CD14-positive monocyte (primary cell): ENCODE measurements at regions not wholly inside any gene's neighbourhood (a gene's known extent, or its start where the extent isn't known, plus 50 kb on each side); places are given as distances from the start of the nearest gene placed in this dataset.

Source experiments
- DNase-seq, 3 donors: peaks; one replicate each; pipeline ENCODE4 v3.0.0-alpha.2; 2011 to 2022
- H2AFZ ChIP-seq: 2 replicates; pipeline ENCODE4 v1.6.0; 2012; ENCODE audit warnings: mild to moderate bottlenecking, low read depth, low read length, inconsistent platforms; ENCODE audit not compliant: insufficient read depth, poor library complexity, severe bottlenecking
- H3K27ac ChIP-seq, 2 donors: 1 replicate in 1 of 2; 2 replicates in 1 of 2; pipeline ENCODE4 v1.5.1; 2012 to 2013; ENCODE audit warnings: low read length in 2 of 2, control low read depth in 1 of 2, inconsistent platforms in 1 of 2, low read depth in 1 of 2, mild to moderate bottlenecking in 1 of 2
- H3K27me3 ChIP-seq, 2 donors: one replicate each; pipeline versions ENCODE4 v1.6.0 to v1.6.1; 2011 to 2013; ENCODE audit warnings: low read length in 2 of 2; ENCODE audit not compliant: control insufficient read depth in 2 of 2, insufficient read depth in 2 of 2
- H3K36me3 ChIP-seq, 2 donors: replicated peaks in 1 of 2; 1 replicate in 1 of 2; 2 replicates in 1 of 2; pipeline versions ENCODE4 v1.5.1 to v1.6.1; 2012 to 2013; ENCODE audit warnings: low read length in 2 of 2, control low read depth in 1 of 2, inconsistent platforms in 1 of 2, mild to moderate bottlenecking in 1 of 2; ENCODE audit not compliant: insufficient read depth in 2 of 2, control insufficient read depth in 1 of 2
- H3K4me1 ChIP-seq, 2 donors: 1 replicate in 1 of 2; 2 replicates in 1 of 2; pipeline versions ENCODE4 v1.5.1 to v1.6.1; 2012 to 2013; ENCODE audit warnings: low read length in 2 of 2, control low read depth in 1 of 2, inconsistent platforms in 1 of 2, mild to moderate bottlenecking in 1 of 2, moderate library complexity in 1 of 2; ENCODE audit not compliant: insufficient read depth in 2 of 2, control insufficient read depth in 1 of 2
- H3K4me2 ChIP-seq: replicated peaks from 2 replicates; pipeline ENCODE3; 2012; ENCODE audit warnings: low read length, moderate library complexity, mild to moderate bottlenecking; ENCODE audit not compliant: poor library complexity, severe bottlenecking; ENCODE audit errors: extremely low read depth
- H3K4me3 ChIP-seq, 3 experiments: fragments of 200-600 bp in 1 of 3; sonication (generic) in 1 of 3; replicated peaks in 1 of 3; 1 replicate in 2 of 3; 2 replicates in 1 of 3; pipeline ENCODE4 v1.5.1; 2011 to 2013; ENCODE audit warnings: low read length in 3 of 3, mild to moderate bottlenecking in 3 of 3, control low read depth in 2 of 3, low read depth in 2 of 3, inconsistent platforms in 1 of 3, moderate library complexity in 1 of 3
- H3K79me2 ChIP-seq: 2 replicates; pipeline ENCODE4 v1.6.0; 2012; ENCODE audit warnings: mild to moderate bottlenecking, control low read depth, inconsistent platforms, low read length, moderate library complexity; ENCODE audit not compliant: insufficient read depth
- H3K9ac ChIP-seq: 2 replicates; pipeline ENCODE4 v1.6.0; 2017; ENCODE audit warnings: low read length, mild to moderate bottlenecking; ENCODE audit not compliant: insufficient read depth, poor library complexity, severe bottlenecking
- H3K9me3 ChIP-seq, 2 donors: replicated peaks in 1 of 2; 1 replicate in 1 of 2; 2 replicates in 1 of 2; pipeline versions ENCODE4 v1.5.1 to v1.6.1; 2012 to 2013; ENCODE audit warnings: low read length in 2 of 2, control low read depth in 1 of 2; ENCODE audit not compliant: control insufficient read depth in 1 of 2, insufficient read depth in 1 of 2
- H4K20me1 ChIP-seq: 2 replicates; pipeline ENCODE4 v1.6.0; 2012; ENCODE audit warnings: mild to moderate bottlenecking, low read length, control low read depth, moderate library complexity; ENCODE audit not compliant: insufficient read depth
- H3K27ac Mint-ChIP-seq, 7 donors: one replicate each; pipeline ENCODE4 v1.8.0; 2020; ENCODE audit warnings: mild to moderate bottlenecking in 7 of 7, mixed read lengths in 7 of 7, moderate library complexity in 6 of 7, inconsistent platforms in 2 of 7
- H3K27me3 Mint-ChIP-seq, 3 donors: one replicate each; pipeline ENCODE4 v1.8.0; 2021 to 2022; ENCODE audit warnings: low read depth in 3 of 3, mild to moderate bottlenecking in 3 of 3, mixed read lengths in 3 of 3, moderate library complexity in 3 of 3, inconsistent platforms in 1 of 3
- H3K36me3 Mint-ChIP-seq, 2 donors: one replicate each; pipeline ENCODE4 v1.8.0; 2020; ENCODE audit warnings: mixed read lengths in 2 of 2, inconsistent platforms in 1 of 2, mild to moderate bottlenecking in 1 of 2
- H3K4me1 Mint-ChIP-seq: one replicate; pipeline ENCODE4 v1.8.0; 2020; ENCODE audit warnings: mild to moderate bottlenecking, mixed read lengths
- H3K4me3 Mint-ChIP-seq, 2 donors: one replicate each; pipeline ENCODE4 v1.8.0; 2020; ENCODE audit warnings: mild to moderate bottlenecking in 2 of 2, mixed read lengths in 2 of 2, moderate library complexity in 1 of 2
- H3K9me3 Mint-ChIP-seq, 7 donors: one replicate each; pipeline ENCODE4 v1.8.0; 2020 to 2022; ENCODE audit warnings: mixed read lengths in 7 of 7, mild to moderate bottlenecking in 6 of 7, moderate library complexity in 6 of 7, inconsistent platforms in 2 of 7
- WGBS: methylation state at CpG from one replicate; pipeline ENCODE4 v1.1.5; 2013; ENCODE audit warnings: missing lambda C conversion rate; ENCODE audit not compliant: insufficient coverage; 5-methylcytosine and 5-hydroxymethylcytosine counted together
- intact Hi-C, 2 donors: fragments of 100-400 bp; cut with micrococcal nuclease; formaldehyde crosslinking; loops; one replicate each; pipeline versions ENCODE4 v1.15.0 to v1.15.1; 2023
- TF ChIP-seq, protein P1 (sequence below): fragments of 200-600 bp; IDR thresholded peaks from one replicate; pipeline ENCODE4 v1.8.0; 2022; ENCODE audit warnings: antibody characterized with exemption, mild to moderate bottlenecking

GRCh38 chr13:91078093-91078679, 269.3 kb upstream of the MIR17HG start:
- Histone ChIP-seq H2AFZ (no peak overlapping the region), H3K4me2 (no peak overlapping the region), H3K4me1 (no peaks in the 10 kb centered on the region), H3K79me2 (no peaks in the 10 kb centered on the region), H4K20me1 (no peaks in the 10 kb centered on the region), H3K27ac (no peak overlapping the region), H3K36me3 (no peaks in the 10 kb centered on the region), H3K9me3 (no peaks in the 10 kb centered on the region), H3K4me3 (no peak overlapping the region), H3K27me3 (no peaks in the 10 kb centered on the region), H3K9ac (no peak overlapping the region)
- TF ChIP-seq, protein P1, sequence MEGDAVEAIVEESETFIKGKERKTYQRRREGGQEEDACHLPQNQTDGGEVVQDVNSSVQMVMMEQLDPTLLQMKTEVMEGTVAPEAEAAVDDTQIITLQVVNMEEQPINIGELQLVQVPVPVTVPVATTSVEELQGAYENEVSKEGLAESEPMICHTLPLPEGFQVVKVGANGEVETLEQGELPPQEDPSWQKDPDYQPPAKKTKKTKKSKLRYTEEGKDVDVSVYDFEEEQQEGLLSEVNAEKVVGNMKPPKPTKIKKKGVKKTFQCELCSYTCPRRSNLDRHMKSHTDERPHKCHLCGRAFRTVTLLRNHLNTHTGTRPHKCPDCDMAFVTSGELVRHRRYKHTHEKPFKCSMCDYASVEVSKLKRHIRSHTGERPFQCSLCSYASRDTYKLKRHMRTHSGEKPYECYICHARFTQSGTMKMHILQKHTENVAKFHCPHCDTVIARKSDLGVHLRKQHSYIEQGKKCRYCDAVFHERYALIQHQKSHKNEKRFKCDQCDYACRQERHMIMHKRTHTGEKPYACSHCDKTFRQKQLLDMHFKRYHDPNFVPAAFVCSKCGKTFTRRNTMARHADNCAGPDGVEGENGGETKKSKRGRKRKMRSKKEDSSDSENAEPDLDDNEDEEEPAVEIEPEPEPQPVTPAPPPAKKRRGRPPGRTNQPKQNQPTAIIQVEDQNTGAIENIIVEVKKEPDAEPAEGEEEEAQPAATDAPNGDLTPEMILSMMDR: no peak
- DNase-seq: no peak
- Mint-ChIP-seq H3K36me3 (no peaks in the 10 kb centered on the region), H3K4me1 (no peaks in the 10 kb centered on the region), H3K4me3 (no peak overlapping the region), H3K9me3 (no peaks in the 10 kb centered on the region), H3K27me3 (no peaks in the 10 kb centered on the region), H3K27ac (no peak overlapping the region)
- 0% methylated on average over 1 of the region's 4 CpGs for WGBS
- intact Hi-C loops: no loop called here

DNA sequence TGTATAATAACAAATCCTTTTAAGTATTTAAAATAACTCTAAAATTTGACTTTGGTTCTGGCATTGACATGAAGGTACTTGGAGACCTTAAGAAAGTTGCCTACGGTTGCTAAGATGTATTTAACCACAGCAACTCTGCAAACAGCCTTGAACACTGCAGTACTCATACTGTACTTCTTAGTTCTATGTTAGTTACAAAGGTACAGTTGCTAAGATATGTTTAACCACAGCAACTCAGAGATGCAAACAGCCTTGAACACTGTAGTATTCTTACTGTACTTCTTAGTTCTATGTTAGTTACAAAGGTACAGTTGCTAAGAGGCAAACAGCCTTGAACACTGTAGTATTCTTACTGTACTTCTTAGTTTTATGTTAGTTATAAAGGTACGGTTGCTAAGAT, 268.3 kb upstream of the MIR17HG start:
- Histone ChIP-seq H3K4me3 (no peak overlapping the region), H3K27ac (no peak overlapping the region), H3K9ac (no peak overlapping the region), H3K27me3 (no peaks in the 10 kb centered on the region), H3K9me3 (no peaks in the 10 kb centered on the region), H3K36me3 (no peaks in the 10 kb centered on the region), H3K4me1 (no peaks in the 10 kb centered on the region), H3K4me2 (no peak overlapping the region), H4K20me1 (no peaks in the 10 kb centered on the region), H2AFZ (no peak overlapping the region), H3K79me2 (no peaks in the 10 kb centered on the region)
- TF ChIP-seq, protein P1: no peak
- Mint-ChIP-seq H3K4me1 (no peaks in the 10 kb centered on the region), H3K36me3 (no peaks in the 10 kb centered on the region), H3K4me3 (no peak overlapping the region), H3K27me3 (no peaks in the 10 kb centered on the region), H3K9me3 (no peaks in the 10 kb centered on the region), H3K27ac (no peak overlapping the region)
- DNase-seq: no peak
- WGBS: no CpG with 5 or more reads among the region's 2 CpGs
- intact Hi-C loops: no loop called here
